B cell (primary cell): ENCODE measurements at regions not wholly inside any gene's neighbourhood (a gene's known extent, or its start where the extent isn't known, plus 50 kb on each side); places are given as distances from the start of the nearest gene placed in this dataset.

ENCODE experiments used
- ATAC-seq: fragments of 200-7000 bp; cut with Tn5 transposase; one replicate; pipeline ENCODE4 v1.10.0; 2021; ENCODE audit warnings: low read depth, mild to moderate bottlenecking, moderate number of reproducible peaks, moderate library complexity
- CTCF ChIA-PET: fragments of 350-600 bp; sonication (Branson Sonifier 250); formaldehyde crosslinking; loops from one replicate; lab custom pipeline; 2021; ENCODE audit warnings: antibody characterized with exemption, inconsistent platforms; lab: Charles Lee
- POLR2A ChIA-PET: fragments of 350-600 bp; sonication (Branson Sonifier 250); formaldehyde crosslinking; loops from one replicate; lab custom pipeline; 2021; ENCODE audit warnings: antibody characterized with exemption; lab: Charles Lee
- DNase-seq: peaks from one replicate; pipeline ENCODE4 v3.0.0; 2013
- H2AFZ ChIP-seq: 2 replicates; pipeline ENCODE4 v1.6.1; 2012; ENCODE audit warnings: mild to moderate bottlenecking, low read depth, low read length; ENCODE audit not compliant: insufficient read depth, poor library complexity, severe bottlenecking
- H3K27ac ChIP-seq, 2 donors: 1 replicate in 1 of 2; 2 replicates in 1 of 2; pipeline ENCODE4 v1.5.1; 2012 to 2013; ENCODE audit warnings: low read length in 2 of 2, mild to moderate bottlenecking in 2 of 2, moderate library complexity in 1 of 2
- H3K27me3 ChIP-seq, 4 experiments: fragments of 200-600 bp in 1 of 4; sonication (generic) in 1 of 4; replicated peaks in 1 of 4; 1 replicate in 2 of 4; 2 replicates in 2 of 4; pipeline versions ENCODE4 v1.6.1 to v1.7.0; 2013 to 2016; ENCODE audit warnings: low read length in 3 of 4, mild to moderate bottlenecking in 2 of 4, mixed read lengths in 1 of 4, moderate library complexity in 1 of 4; ENCODE audit not compliant: insufficient read depth in 4 of 4, control insufficient read depth in 3 of 4; ENCODE audit errors: control extremely low read depth in 1 of 4
- H3K36me3 ChIP-seq, 2 experiments: replicated peaks in 1 of 2; 1 replicate in 1 of 2; 2 replicates in 1 of 2; pipeline versions ENCODE4 v1.6.1 to v1.7.1; 2013; ENCODE audit warnings: low read length in 1 of 2; ENCODE audit not compliant: insufficient read depth in 2 of 2, control insufficient read depth in 1 of 2; ENCODE audit errors: control extremely low read depth in 1 of 2, extremely low read depth in 1 of 2
- H3K4me1 ChIP-seq, 2 donors: fragments of 200-600 bp in 1 of 2; sonication (generic) in 1 of 2; 1 replicate in 1 of 2; 2 replicates in 1 of 2; pipeline versions ENCODE4 v1.5.1 to v1.6.1; 2013 to 2017; ENCODE audit warnings: low read length in 2 of 2; ENCODE audit not compliant: control insufficient read depth in 2 of 2, insufficient read depth in 2 of 2
- H3K4me2 ChIP-seq: replicated peaks from 2 replicates; pipeline ENCODE3; 2012; ENCODE audit warnings: mild to moderate bottlenecking, low read depth, low read length; ENCODE audit not compliant: poor library complexity, severe bottlenecking
- H3K4me3 ChIP-seq, 5 experiments: fragments of 200-600 bp in 1 of 5; sonication (generic) in 1 of 5; 1 replicate in 3 of 5; 2 replicates in 2 of 5; pipeline versions ENCODE4 v1.5.1 to v1.7.0; 2011 to 2016; ENCODE audit warnings: low read length in 4 of 5, mild to moderate bottlenecking in 4 of 5, low read depth in 2 of 5, control low read depth in 1 of 5, moderate library complexity in 1 of 5; ENCODE audit not compliant: insufficient read depth in 1 of 5; ENCODE audit errors: control extremely low read depth in 1 of 5, extremely low read depth in 1 of 5
- H3K79me2 ChIP-seq: fragments of 200-600 bp; sonication (generic); one replicate; pipeline ENCODE4 v1.6.0; 2016; ENCODE audit warnings: low read length; ENCODE audit not compliant: control insufficient read depth, insufficient read depth
- H3K9ac ChIP-seq: fragments of 200-600 bp; sonication (generic); 2 replicates; pipeline ENCODE4 v1.6.1; 2017; ENCODE audit warnings: mild to moderate bottlenecking, low read length, moderate library complexity
- H3K9me3 ChIP-seq, 3 donors: one replicate each; pipeline versions ENCODE4 v1.6.1 to v1.7.1; 2013; ENCODE audit warnings: low read length in 2 of 3; ENCODE audit not compliant: control insufficient read depth in 2 of 3, insufficient read depth in 1 of 3; ENCODE audit errors: control extremely low read depth in 1 of 3
- H4K20me1 ChIP-seq: 2 replicates; pipeline ENCODE4 v1.6.0; 2012; ENCODE audit warnings: mild to moderate bottlenecking, low read length; ENCODE audit not compliant: insufficient read depth, control insufficient read depth, poor library complexity, severe bottlenecking
- H3K27ac Mint-ChIP-seq: one replicate; pipeline ENCODE4 v1.8.0; 2021; ENCODE audit warnings: mixed read lengths
- H3K27me3 Mint-ChIP-seq: one replicate; pipeline ENCODE4 v1.8.0; 2021; ENCODE audit warnings: mixed read lengths
- H3K4me1 Mint-ChIP-seq: one replicate; pipeline ENCODE4 v1.8.0; 2021; ENCODE audit warnings: mixed read lengths
- H3K4me3 Mint-ChIP-seq: one replicate; pipeline ENCODE4 v1.8.0; 2021; ENCODE audit warnings: mixed read lengths
- H3K9me3 Mint-ChIP-seq: one replicate; pipeline ENCODE4 v1.8.0; 2022; ENCODE audit warnings: mixed read lengths; ENCODE audit not compliant: insufficient read depth
- CTCF ChIP-seq: fragments of 200-600 bp; IDR thresholded peaks from one replicate; pipeline ENCODE4 v1.8.0; 2022; ENCODE audit warnings: antibody characterized with exemption, mild to moderate bottlenecking
- EZH2 ChIP-seq: IDR thresholded peaks from 2 replicates; pipeline ENCODE4 v1.6.1; 2012; ENCODE audit warnings: borderline replicate concordance, low read depth, mild to moderate bottlenecking, moderate library complexity, low read length; ENCODE audit not compliant: insufficient read depth, poor library complexity, severe bottlenecking
- WGBS: methylation state at CpG from one replicate; pipeline ENCODE4 v1.1.5; 2013; ENCODE audit warnings: missing lambda C conversion rate; ENCODE audit not compliant: insufficient coverage; 5-methylcytosine and 5-hydroxymethylcytosine counted together
- intact Hi-C: fragments of 100-400 bp; cut with micrococcal nuclease; formaldehyde crosslinking; loops from one replicate; pipeline ENCODE4 v1.10.0; 2022

GRCh38 chr5:111937094-111937493 lies 180.1 kb upstream of the NREP start:
- WGBS = no CpG with 5 or more reads among the region's 2 CpGs
- H3K79me2 ChIP-seq = no peaks in the 10 kb centered on the region
- Mint-ChIP-seq H3K4me1 (no peaks in the 10 kb centered on the region), H3K27me3 (peaks cover 5% of the 10 kb centered on the region), H3K27ac (no peak overlapping the region), H3K9me3 (no peaks in the 10 kb centered on the region), H3K4me3 (no peak overlapping the region)
- H3K4me3 ChIP-seq = no peak overlapping the region
- no peak overlapping the region for H3K27ac ChIP-seq
- no peaks in the 10 kb centered on the region for H3K9me3 ChIP-seq
- no peaks in the 10 kb centered on the region for H4K20me1 ChIP-seq
- no peaks in the 10 kb centered on the region for H3K4me1 ChIP-seq
- no peak overlapping the region for H2AFZ ChIP-seq
- ChIA-PET CTCF (no interaction called here), POLR2A (no interaction called here)
- intact Hi-C loops = no loop called here
- ATAC-seq (no peak), DNase-seq (no peak)
- H3K27me3 ChIP-seq = no peaks in the 10 kb centered on the region
- H3K9ac ChIP-seq = no peak overlapping the region
- TF ChIP-seq CTCF (no peak), EZH2 (no peak)
- H3K36me3 ChIP-seq = no peaks in the 10 kb centered on the region
- no peak overlapping the region for H3K4me2 ChIP-seq

- DNase-seq (no peak), ATAC-seq (no peak)
- no peak overlapping the region for H3K4me3 Mint-ChIP-seq
- Histone ChIP-seq H3K79me2 (no peaks in the 10 kb centered on the region), H3K9ac (no peak overlapping the region), H3K36me3 (no peaks in the 10 kb centered on the region), H3K4me1 (no peaks in the 10 kb centered on the region), H3K27ac (no peak overlapping the region), H3K4me2 (no peak overlapping the region), H4K20me1 (no peaks in the 10 kb centered on the region), H3K9me3 (no peaks in the 10 kb centered on the region), H3K27me3 (no peaks in the 10 kb centered on the region), H3K4me3 (no peak overlapping the region), H2AFZ (no peak overlapping the region)
- H3K27ac Mint-ChIP-seq = no peak overlapping the region
- peaks cover 5% of the 10 kb centered on the region for H3K27me3 Mint-ChIP-seq
- no peak for TF ChIP-seq CTCF
- TF ChIP-seq EZH2 = no peak
- intact Hi-C loops = no loop called here
- POLR2A ChIA-PET = no interaction called here
- CTCF ChIA-PET = no interaction called here
- H3K9me3 Mint-ChIP-seq = no peaks in the 10 kb centered on the region
- no peaks in the 10 kb centered on the region for H3K4me1 Mint-ChIP-seq
- WGBS = no CpG with 5 or more reads among the region's 3 CpGs
These were observed 178.8 kb upstream of the NREP start for GRCh38 chr5:111935835-111936234.
